Duodenal mucosa (tissue), 2 donors: ENCODE measurements at regions not wholly inside any gene's neighbourhood (a gene's known extent, or its start where the extent isn't known, plus 50 kb on each side); places are given as distances from the start of the nearest gene placed in this dataset.

Experiments
- H3K27ac ChIP-seq: one replicate; pipeline ENCODE4 v1.7.0; 2013; ENCODE audit warnings: low read depth, low read length
- H3K27me3 ChIP-seq, 2 donors: one replicate each; pipeline ENCODE4 v1.7.0; 2013; ENCODE audit warnings: low read length in 2 of 2, control low read depth in 1 of 2; ENCODE audit not compliant: insufficient read depth in 2 of 2, control insufficient read depth in 1 of 2
- H3K36me3 ChIP-seq, 2 donors: one replicate each; pipeline ENCODE4 v1.7.0; 2013; ENCODE audit warnings: low read length in 2 of 2, control low read depth in 1 of 2; ENCODE audit not compliant: insufficient read depth in 2 of 2, control insufficient read depth in 1 of 2
- H3K4me1 ChIP-seq, 2 donors: one replicate each; pipeline ENCODE4 v1.7.0; 2013; ENCODE audit warnings: low read length in 2 of 2, control low read depth in 1 of 2; ENCODE audit not compliant: insufficient read depth in 2 of 2, control insufficient read depth in 1 of 2
- H3K4me3 ChIP-seq, 2 donors: one replicate each; pipeline ENCODE4 v1.7.0; 2013; ENCODE audit warnings: low read length in 2 of 2, low read depth in 1 of 2
- H3K9ac ChIP-seq, 2 donors: one replicate each; pipeline ENCODE4 v1.7.0; 2013; ENCODE audit warnings: low read length in 2 of 2, low read depth in 1 of 2
- H3K9me3 ChIP-seq, 2 donors: one replicate each; pipeline ENCODE4 v1.7.0; 2013; ENCODE audit warnings: low read length in 2 of 2, control low read depth in 1 of 2; ENCODE audit not compliant: control insufficient read depth in 1 of 2

GRCh38 chr16:51867386-51868065, 679.4 kb downstream of the TOX3 start:
- Histone ChIP-seq H3K4me1 (no peaks in the 10 kb centered on the region), H3K27ac (no peak overlapping the region), H3K9me3 (no peaks in the 10 kb centered on the region), H3K27me3 (no peaks in the 10 kb centered on the region), H3K4me3 (no peak overlapping the region), H3K9ac (no peak overlapping the region), H3K36me3 (no peaks in the 10 kb centered on the region)

DNA sequence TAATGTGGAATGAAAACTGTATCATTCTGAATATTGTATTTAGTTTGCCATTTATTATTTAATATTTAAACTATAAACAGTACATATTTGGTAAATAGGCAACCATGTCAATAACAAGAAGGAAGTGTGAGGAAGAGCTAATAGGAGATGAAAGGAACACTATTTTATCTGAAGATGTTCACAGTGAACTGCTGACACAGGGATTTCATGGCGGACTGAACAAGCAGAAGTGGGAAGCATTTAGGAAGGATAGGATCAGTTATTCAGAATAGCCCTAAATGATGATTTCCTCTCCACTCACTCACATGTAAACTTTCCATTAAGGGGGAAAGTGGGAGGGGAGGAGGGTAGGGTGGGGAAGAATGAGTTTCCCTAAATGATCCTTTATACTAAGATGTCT, 682.4 kb downstream of the TOX3 start:
- no peaks in the 10 kb centered on the region for H3K4me1 ChIP-seq
- H3K4me3 ChIP-seq, result no peak overlapping the region
- no peaks in the 10 kb centered on the region for H3K36me3 ChIP-seq
- no peak overlapping the region for H3K27ac ChIP-seq
- no peak overlapping the region for H3K9ac ChIP-seq
- no peaks in the 10 kb centered on the region for H3K27me3 ChIP-seq
- H3K9me3 ChIP-seq, result no peaks in the 10 kb centered on the region

DNA sequence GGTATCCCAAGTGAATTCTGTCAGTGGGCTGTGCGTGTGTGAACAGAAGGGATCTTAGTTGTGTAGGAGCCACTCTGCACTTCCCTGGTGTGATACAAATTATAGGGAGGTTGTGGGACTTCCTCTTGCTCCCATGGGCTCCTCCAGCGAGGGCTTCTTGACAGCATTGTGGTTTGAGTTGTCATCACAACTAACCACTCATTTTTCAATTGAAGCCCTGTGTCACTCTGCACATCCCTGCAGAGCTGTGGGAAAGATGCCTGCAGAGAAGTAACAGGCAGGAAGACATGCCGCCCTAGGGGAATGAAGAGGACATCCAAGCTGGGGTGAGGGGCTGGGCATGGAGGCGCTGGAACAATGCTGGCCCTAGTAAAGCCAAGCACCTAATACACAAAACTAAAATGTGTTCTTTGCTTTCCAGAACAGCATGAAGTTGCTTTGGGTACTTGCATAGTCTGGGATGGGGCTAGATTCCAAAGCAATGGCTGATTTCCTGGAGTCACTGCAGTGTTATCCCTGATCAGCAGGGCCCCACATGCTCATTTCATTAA, 692.5 kb downstream of the TOX3 start:
- Histone ChIP-seq H3K27me3 (no peaks in the 10 kb centered on the region), H3K9ac (no peak overlapping the region), H3K9me3 (no peaks in the 10 kb centered on the region), H3K27ac (no peak overlapping the region), H3K4me3 (no peak overlapping the region), H3K36me3 (no peaks in the 10 kb centered on the region), H3K4me1 (no peaks in the 10 kb centered on the region)

- H3K9me3 ChIP-seq, result no peaks in the 10 kb centered on the region
- H3K27ac ChIP-seq, result no peak overlapping the region
- H3K9ac ChIP-seq, result no peak overlapping the region
- H3K4me3 ChIP-seq, result no peak overlapping the region
- H3K36me3 ChIP-seq, result no peaks in the 10 kb centered on the region
- H3K27me3 ChIP-seq, result no peaks in the 10 kb centered on the region
- no peaks in the 10 kb centered on the region for H3K4me1 ChIP-seq
Observed at GRCh38 chr16:51853586-51853985, 693.4 kb downstream of the TOX3 start.

GRCh38 chr16:51852892-51853291, 694.1 kb downstream of the TOX3 start:
- no peaks in the 10 kb centered on the region for H3K4me1 ChIP-seq
- no peaks in the 10 kb centered on the region for H3K36me3 ChIP-seq
- H3K9ac ChIP-seq, result no peak overlapping the region
- no peaks in the 10 kb centered on the region for H3K27me3 ChIP-seq
- no peak overlapping the region for H3K27ac ChIP-seq
- no peak overlapping the region for H3K4me3 ChIP-seq
- H3K9me3 ChIP-seq, result no peaks in the 10 kb centered on the region

DNA sequence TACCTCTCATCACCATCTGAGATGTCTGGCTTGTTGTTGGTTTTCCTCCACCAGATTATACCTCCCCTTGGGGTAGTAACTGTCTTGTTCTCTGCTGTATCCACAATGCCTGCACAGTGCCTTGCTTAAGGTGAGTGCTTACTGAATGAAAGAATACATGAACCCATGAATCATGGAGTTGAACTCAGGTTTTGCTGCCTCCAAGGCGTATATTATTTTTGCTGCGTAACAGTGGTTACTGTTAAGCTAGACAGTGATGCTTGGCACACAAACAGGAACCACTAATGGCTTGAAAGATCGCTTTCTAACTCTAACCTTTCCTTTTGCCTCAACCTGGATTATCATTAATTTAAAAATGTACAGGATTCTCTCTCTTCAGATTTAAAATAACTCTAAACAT, 695.8 kb downstream of the TOX3 start:
- Histone ChIP-seq H3K9me3 (no peaks in the 10 kb centered on the region), H3K4me1 (no peaks in the 10 kb centered on the region), H3K36me3 (no peaks in the 10 kb centered on the region), H3K27me3 (no peaks in the 10 kb centered on the region), H3K9ac (no peak overlapping the region), H3K27ac (no peak overlapping the region), H3K4me3 (no peak overlapping the region)

DNA sequence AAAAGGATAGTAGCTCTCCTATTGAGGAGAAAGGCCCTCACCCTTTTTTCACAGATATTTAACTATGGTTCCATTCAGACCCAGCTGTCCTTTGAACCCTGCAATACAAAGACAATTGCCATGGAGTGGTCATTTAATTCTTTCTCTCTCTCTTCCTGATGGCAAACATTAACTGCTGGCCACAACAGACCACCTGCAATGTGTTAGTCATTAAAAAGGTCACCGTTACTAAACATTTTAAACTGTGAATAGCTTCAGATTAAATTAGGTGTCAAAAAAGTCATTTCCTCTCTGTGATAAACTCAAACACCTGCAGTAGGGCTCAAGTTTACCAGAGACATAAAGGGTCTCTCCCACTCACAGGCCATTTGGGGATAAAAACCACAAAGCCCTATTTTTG, 697.2 kb downstream of the TOX3 start:
- Histone ChIP-seq H3K36me3 (no peaks in the 10 kb centered on the region), H3K9ac (no peak overlapping the region), H3K9me3 (no peaks in the 10 kb centered on the region), H3K4me3 (no peak overlapping the region), H3K27me3 (no peaks in the 10 kb centered on the region), H3K4me1 (no peaks in the 10 kb centered on the region), H3K27ac (no peak overlapping the region)

DNA sequence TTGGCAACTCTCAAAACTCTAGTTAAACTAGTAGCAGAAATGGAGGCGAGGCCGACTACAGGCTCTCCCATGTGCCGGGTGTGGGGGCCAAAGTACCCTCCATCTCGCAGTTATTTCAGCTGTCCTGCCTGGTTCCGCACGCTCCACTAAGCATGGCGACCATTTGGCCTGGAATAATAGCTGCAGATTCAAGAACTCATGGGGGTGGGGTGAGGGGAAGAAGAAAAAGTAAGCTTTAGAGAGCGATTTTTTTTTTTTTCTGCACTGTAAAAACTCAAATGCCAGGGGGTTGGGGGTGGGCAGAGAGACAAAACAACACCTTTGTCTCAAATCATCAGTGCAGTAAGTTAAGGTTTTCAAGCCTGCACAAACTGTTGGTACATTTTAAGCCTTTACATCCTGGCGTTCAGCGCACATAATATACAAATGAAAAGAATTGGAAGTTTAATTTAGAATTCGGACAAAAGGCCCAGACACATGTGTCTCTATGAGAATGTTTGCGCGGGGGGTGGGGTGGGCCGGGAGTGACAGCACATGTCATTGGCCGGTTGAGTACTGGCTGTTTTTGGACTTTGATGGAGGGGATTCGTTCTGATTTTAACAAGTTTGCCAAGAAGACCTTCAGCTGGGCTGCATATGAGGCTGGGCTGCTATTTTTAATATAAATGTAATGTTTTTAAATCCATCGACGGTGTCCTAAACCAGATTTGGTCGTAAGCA, 694.7 kb upstream of the SALL1 start:
- H3K9ac ChIP-seq, result no peak overlapping the region
- no peaks in the 10 kb centered on the region for H3K4me1 ChIP-seq
- H3K27ac ChIP-seq, result no peak overlapping the region
- no peaks in the 10 kb centered on the region for H3K27me3 ChIP-seq
- no peak overlapping the region for H3K4me3 ChIP-seq
- no peaks in the 10 kb centered on the region for H3K9me3 ChIP-seq
- no peaks in the 10 kb centered on the region for H3K36me3 ChIP-seq

DNA sequence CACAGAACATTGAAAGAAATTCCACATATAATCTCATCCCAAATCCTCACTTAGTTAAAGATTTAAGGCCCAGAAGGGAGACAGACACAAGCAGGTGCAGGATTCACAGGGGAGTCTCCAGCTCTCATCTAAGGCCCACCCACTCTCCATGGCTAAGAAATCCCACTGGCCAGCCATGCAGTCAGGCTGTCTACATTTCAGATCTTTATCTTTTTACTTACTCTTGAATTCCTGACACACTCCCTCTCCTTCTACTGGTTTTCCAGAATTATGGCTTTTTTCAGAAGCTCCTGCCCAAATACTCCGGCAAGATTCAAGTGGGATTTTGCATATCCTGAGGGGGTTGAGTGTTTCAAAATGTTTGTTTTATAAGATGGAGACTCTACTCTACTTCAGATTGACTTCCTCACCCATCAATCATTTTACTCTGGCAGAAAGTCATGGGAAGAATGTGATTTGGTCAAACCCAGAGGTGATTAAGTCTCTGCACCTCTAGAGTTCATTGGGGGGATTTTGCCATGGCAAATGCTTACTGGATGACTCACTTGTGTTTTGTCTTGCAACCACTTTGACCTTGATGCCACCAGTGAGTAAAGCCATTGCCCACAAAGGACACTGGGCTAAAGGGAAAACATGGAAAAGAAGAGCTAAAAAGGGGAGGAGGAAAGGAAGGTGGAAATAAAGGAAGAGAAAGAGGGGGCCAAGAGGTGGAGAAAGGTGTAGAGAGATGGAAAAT, 688.8 kb upstream of the SALL1 start:
- Histone ChIP-seq H3K27ac (no peak overlapping the region), H3K36me3 (no peaks in the 10 kb centered on the region), H3K4me3 (no peak overlapping the region), H3K4me1 (no peaks in the 10 kb centered on the region), H3K27me3 (no peaks in the 10 kb centered on the region), H3K9me3 (no peaks in the 10 kb centered on the region), H3K9ac (no peak overlapping the region)

- no peak overlapping the region for H3K9ac ChIP-seq
- H3K27ac ChIP-seq, result no peak overlapping the region
- no peaks in the 10 kb centered on the region for H3K4me1 ChIP-seq
- no peaks in the 10 kb centered on the region for H3K9me3 ChIP-seq
- H3K36me3 ChIP-seq, result no peaks in the 10 kb centered on the region
- no peaks in the 10 kb centered on the region for H3K27me3 ChIP-seq
- no peak overlapping the region for H3K4me3 ChIP-seq
Observed at GRCh38 chr16:51834794-51835193, 683.7 kb upstream of the SALL1 start.
